IMR-90 (cell line): ENCODE measurements at regions not wholly inside any gene's neighbourhood (a gene's known extent, or its start where the extent isn't known, plus 50 kb on each side); places are given as distances from the start of the nearest gene placed in this dataset.

ENCODE experiments used
- ATAC-seq: fragments of 200-7000 bp; cut with Tn5 transposase; 2 replicates; pipeline ENCODE4 v1.9.1; 2020; ENCODE audit warnings: low read depth, mild to moderate bottlenecking, moderate library complexity
- BruUV-seq: library from RNA; stranded (reverse); fragments of 400-500 nt; replicated peaks from 2 replicates; lab custom pipeline; 2021; lab: Mats Ljungman, UMichigan
- CTCF ChIA-PET: fragments of 300-600 bp; formaldehyde crosslinking; extraction: SDS; loops from one replicate; lab custom pipeline; 2021; ENCODE audit warnings: antibody characterized with exemption; lab: Yijun Ruan, JAX
- POLR2A ChIA-PET: fragments of 300-600 bp; sonication (Branson Sonifier 250); formaldehyde crosslinking; loops from one replicate; lab custom pipeline; 2022; ENCODE audit warnings: antibody characterized with exemption; ENCODE audit not compliant: unreplicated experiment; lab: Charles Lee
- DNase-seq: peaks from one replicate; pipeline ENCODE4 v3.0.0; 2013
- H2AFZ ChIP-seq: replicated peaks from 2 replicates; pipeline ENCODE3; 2013; ENCODE audit warnings: low read length, mild to moderate bottlenecking; ENCODE audit not compliant: poor library complexity
- H2AK5ac ChIP-seq: 2 replicates; pipeline ENCODE4 v1.6.1; 2013; ENCODE audit warnings: low read depth, low read length, inconsistent platforms
- H2AK9ac ChIP-seq: replicated peaks from 2 replicates; pipeline ENCODE3; 2013; ENCODE audit warnings: mild to moderate bottlenecking, low read depth, low read length, moderate library complexity; ENCODE audit not compliant: poor library complexity
- H2BK120ac ChIP-seq: 2 replicates; pipeline ENCODE4 v1.6.1; 2013; ENCODE audit warnings: low read depth, low read length, inconsistent platforms
- H2BK15ac ChIP-seq: 3 replicates; pipeline ENCODE4 v1.6.1; 2013; ENCODE audit warnings: low read depth, low read length, inconsistent platforms
- H2BK20ac ChIP-seq: 2 replicates; pipeline ENCODE4 v1.6.1; 2013; ENCODE audit warnings: low read depth, mild to moderate bottlenecking, inconsistent platforms, low read length, moderate library complexity
- H2BK5ac ChIP-seq: 2 replicates; pipeline ENCODE4 v1.6.1; 2013; ENCODE audit warnings: mild to moderate bottlenecking, low read depth, low read length, inconsistent platforms; ENCODE audit not compliant: poor library complexity, severe bottlenecking
- H3K14ac ChIP-seq: replicated peaks from 2 replicates; pipeline ENCODE4 v1.6.1; 2013; ENCODE audit warnings: low read depth, low read length, inconsistent platforms
- H3K18ac ChIP-seq: 2 replicates; pipeline ENCODE4 v1.6.1; 2013; ENCODE audit warnings: low read depth, low read length, control low read depth
- H3K23ac ChIP-seq: 2 replicates; pipeline ENCODE4 v1.6.1; 2013; ENCODE audit warnings: low read depth, low read length, inconsistent platforms
- H3K27ac ChIP-seq: 2 replicates; pipeline ENCODE4 v1.5.1; 2013; ENCODE audit warnings: mild to moderate bottlenecking, control low read depth, low read length; ENCODE audit not compliant: insufficient read depth
- H3K27me3 ChIP-seq: 2 replicates; pipeline ENCODE4 v1.6.1; 2013; ENCODE audit warnings: low read length; ENCODE audit not compliant: control insufficient read depth, insufficient read depth
- H3K36me3 ChIP-seq: 2 replicates; pipeline ENCODE4 v1.6.1; 2013; ENCODE audit warnings: low read length, mixed read lengths; ENCODE audit not compliant: control insufficient read depth, insufficient read depth
- H3K4ac ChIP-seq: 2 replicates; pipeline ENCODE4 v1.6.1; 2013; ENCODE audit warnings: low read depth, low read length, inconsistent platforms
- H3K4me1 ChIP-seq: 2 replicates; pipeline ENCODE4 v1.6.1; 2013; ENCODE audit warnings: low read length, mixed read lengths; ENCODE audit not compliant: control insufficient read depth, insufficient read depth
- H3K4me2 ChIP-seq: 2 replicates; pipeline ENCODE4 v1.6.1; 2013; ENCODE audit warnings: low read depth, mild to moderate bottlenecking, control low read depth, low read length, moderate library complexity
- H3K4me3 ChIP-seq: 2 replicates; pipeline ENCODE4 v1.5.1; 2013; ENCODE audit warnings: low read depth, mild to moderate bottlenecking, control low read depth, low read length, moderate library complexity; ENCODE audit not compliant: insufficient read depth
- H3K56ac ChIP-seq: 2 replicates; pipeline ENCODE4 v1.6.1; 2013; ENCODE audit warnings: low read length, inconsistent platforms; ENCODE audit not compliant: insufficient read depth; ENCODE audit errors: extremely low read depth
- H3K79me1 ChIP-seq, 2 experiments: 2 replicates each; pipeline ENCODE4 v1.6.1; 2013; ENCODE audit warnings: low read length in 2 of 2, inconsistent platforms in 1 of 2, low read depth in 1 of 2
- H3K9ac ChIP-seq: 2 replicates; pipeline ENCODE4 v1.6.1; 2013; ENCODE audit warnings: low read depth, low read length, control low read depth
- H3K9me1 ChIP-seq: 2 replicates; pipeline ENCODE4 v1.6.1; 2013; ENCODE audit warnings: low read length, inconsistent platforms; ENCODE audit not compliant: insufficient read depth
- H3K9me3 ChIP-seq: 2 replicates; pipeline ENCODE4 v1.6.1; 2013; ENCODE audit warnings: low read length; ENCODE audit not compliant: control insufficient read depth, insufficient read depth
- H4K20me1 ChIP-seq: 2 replicates; pipeline ENCODE4 v1.6.1; 2013; ENCODE audit warnings: low read length, inconsistent platforms; ENCODE audit not compliant: insufficient read depth
- H4K5ac ChIP-seq: 2 replicates; pipeline ENCODE4 v1.6.1; 2013; ENCODE audit warnings: mild to moderate bottlenecking, low read depth, low read length, control low read depth
- H4K8ac ChIP-seq, 2 experiments: 2 replicates each; pipeline ENCODE4 v1.6.1; 2013; ENCODE audit warnings: low read depth in 2 of 2, low read length in 2 of 2, control low read depth in 1 of 2, inconsistent platforms in 1 of 2
- H4K91ac ChIP-seq: 2 replicates; pipeline ENCODE4 v1.6.1; 2013; ENCODE audit warnings: low read depth, low read length, inconsistent platforms; ENCODE audit not compliant: insufficient read depth
- BHLHE40 ChIP-seq: fragments of 150-350 bp; IDR thresholded peaks from 2 replicates; pipeline ENCODE4 v1.6.1; 2016; ENCODE audit warnings: mild to moderate bottlenecking, low read depth, low read length
- CEBPB ChIP-seq: IDR thresholded peaks from 2 replicates; pipeline ENCODE4 v1.6.1; 2012; ENCODE audit warnings: low read depth, low read length, improper control_type of control experiment
- CHD1 ChIP-seq: IDR thresholded peaks from 2 replicates; pipeline ENCODE4 v1.6.1; 2012; ENCODE audit warnings: low read depth, low read length, improper control_type of control experiment
- CTCF ChIP-seq: conservative IDR thresholded peaks from 2 replicates; pipeline ENCODE4 v1.5.1; 2012; ENCODE audit warnings: mild to moderate bottlenecking, low read depth, low read length, improper control_type of control experiment
- FOS ChIP-seq: fragments of 150-350 bp; IDR thresholded peaks from 2 replicates; pipeline ENCODE4 v1.6.1; 2016; ENCODE audit warnings: low read depth, low read length
- RAD21 ChIP-seq: IDR thresholded peaks from 2 replicates; pipeline ENCODE4 v1.6.1; 2012; ENCODE audit warnings: low read length, improper control_type of control experiment
- RFX5 ChIP-seq: IDR thresholded peaks from 2 replicates; pipeline ENCODE4 v1.8.0; 2012; ENCODE audit warnings: low read depth, mild to moderate bottlenecking, low read length, moderate library complexity
- WGBS, 2 experiments: methylation state at CpG; one replicate each; pipeline versions ENCODE4 v1.1.5 to v1.1.7; 2013; ENCODE audit warnings: missing lambda C conversion rate in 2 of 2; ENCODE audit not compliant: insufficient read length in 1 of 2; ENCODE audit errors: extremely low coverage in 2 of 2; 5-methylcytosine and 5-hydroxymethylcytosine counted together
- dilution Hi-C: fragments of 300-500 bp; cut with HindIII; formaldehyde crosslinking; loops from one replicate; pipeline ENCODE4 v1.14.3; 2018; ENCODE audit warnings: low sequenced_read_pairs; ENCODE audit not compliant: unreplicated experiment
- in situ Hi-C: fragments of 300-500 bp; cut with MboI; formaldehyde crosslinking; loops from 3 replicates; pipeline ENCODE4 v1.14.3; 2019; ENCODE audit warnings: low sequenced_read_pairs, inconsistent platforms, mixed read lengths
- intact Hi-C: fragments of 100-400 bp; cut with micrococcal nuclease; formaldehyde crosslinking; loops from 2 replicates; pipeline ENCODE4 v1.10.0; 2022

- no peak overlapping the region for H4K91ac ChIP-seq
- H3K14ac ChIP-seq: no peak overlapping the region
- no peaks in the 10 kb centered on the region for H3K9me1 ChIP-seq
- no peak for TF ChIP-seq CEBPB
- no peak for TF ChIP-seq FOS
- TF ChIP-seq CTCF: no peak
- TF ChIP-seq RFX5: no peak
- no peak for TF ChIP-seq CHD1
- no peak for TF ChIP-seq BHLHE40
- no peak for TF ChIP-seq RAD21
- H2AFZ ChIP-seq: no peak overlapping the region
- H3K9ac ChIP-seq: no peak overlapping the region
- H3K27me3 ChIP-seq: peaks cover 13% of the 10 kb centered on the region
- H4K20me1 ChIP-seq: no peaks in the 10 kb centered on the region
- DNase-seq: no peak
- H3K36me3 ChIP-seq: no peaks in the 10 kb centered on the region
- H4K5ac ChIP-seq: no peak overlapping the region
- H2BK120ac ChIP-seq: no peak overlapping the region
- intact Hi-C loops (no loop called here), dilution Hi-C loops (no loop called here), in situ Hi-C loops (no loop called here)
- H2AK5ac ChIP-seq: no peak overlapping the region
- no peak overlapping the region for H3K4ac ChIP-seq
- H3K23ac ChIP-seq: no peak overlapping the region
- CTCF ChIA-PET: no interaction called here
- H3K4me3 ChIP-seq: no peak overlapping the region
- H3K4me1 ChIP-seq: no peaks in the 10 kb centered on the region
- no peak overlapping the region for H2AK9ac ChIP-seq
- no peak overlapping the region for H2BK20ac ChIP-seq
- H3K27ac ChIP-seq: no peak overlapping the region
- no peaks in the 10 kb centered on the region; the same call in 1 of the 2 replicates for H3K9me3 ChIP-seq
- H2BK5ac ChIP-seq: no peak overlapping the region
- POLR2A ChIA-PET: no interaction called here
- no TSS peak for BruUV-seq
- ATAC-seq: no peak
- no CpG with 5 or more reads among the region's 9 CpGs for WGBS, 2 experiments
- no peak overlapping the region for H3K4me2 ChIP-seq
- H3K56ac ChIP-seq: no peak overlapping the region
- H3K79me1 ChIP-seq: no peaks in the 10 kb centered on the region
- no peak overlapping the region for H4K8ac ChIP-seq
- H3K18ac ChIP-seq: no peak overlapping the region
- H2BK15ac ChIP-seq: no peak overlapping the region
Observed at GRCh38 chrX:134174859-134175258, 62.1 kb upstream of the CCDC160 start.
